Cardiac septum (tissue), 1 donor: ENCODE measurements at regions not wholly inside any gene's neighbourhood (a gene's known extent, or its start where the extent isn't known, plus 50 kb on each side); places are given as distances from the start of the nearest gene placed in this dataset.

Experiments used
- DNase-seq: peaks from one replicate; pipeline ENCODE4 v3.0.0-alpha.2; 2020; ENCODE audit warnings: low spot score
- intact Hi-C: fragments of 100-400 bp; cut with DNase I; formaldehyde crosslinking; loops from one replicate; pipeline ENCODE4 v1.14.0; 2022
- donor health status: DM: no; HTN: no; CAD: no.

DNA sequence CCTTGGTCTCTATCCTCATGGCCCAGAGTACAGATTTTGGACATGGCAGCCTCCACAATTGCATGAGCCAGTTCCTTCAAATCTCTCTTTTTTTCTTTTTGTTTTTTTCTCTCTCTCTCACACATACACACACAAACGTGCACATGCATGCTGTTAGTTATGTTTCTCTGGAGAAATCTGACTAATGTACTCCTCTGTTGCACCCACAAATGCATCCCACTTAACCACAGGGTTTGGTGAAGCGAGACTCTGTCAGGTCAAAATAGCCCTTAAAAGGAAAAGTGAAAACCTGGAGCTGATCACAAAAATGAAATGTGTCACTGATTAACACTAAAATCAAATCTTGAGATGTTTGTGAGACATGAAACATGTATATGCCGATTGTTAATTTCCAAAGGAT is 374.6 kb upstream of the ARGLU1 start:
- DNase-seq = no peak
- intact Hi-C loops = no loop called here

DNA sequence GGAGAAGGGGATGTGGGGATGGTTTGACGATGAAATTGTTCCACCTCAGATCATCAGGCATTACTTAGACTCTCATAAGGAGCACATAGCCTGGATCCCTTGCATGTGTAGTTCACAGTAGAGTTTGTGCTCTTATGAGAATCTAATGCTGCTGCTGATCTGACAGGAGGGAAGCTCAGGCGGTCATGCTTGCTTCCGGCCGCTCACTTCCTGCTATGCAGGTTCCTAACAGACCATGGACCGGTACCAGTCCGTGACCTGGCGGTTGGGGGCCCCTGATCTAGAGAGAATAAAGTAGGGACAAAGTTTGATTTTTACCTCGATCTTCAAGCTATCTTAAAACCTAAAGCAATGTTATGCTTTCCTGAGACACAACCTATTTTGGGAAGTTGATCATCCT is 373.8 kb upstream of the ARGLU1 start:
- no peak for DNase-seq
- intact Hi-C loops = no loop called here

DNA sequence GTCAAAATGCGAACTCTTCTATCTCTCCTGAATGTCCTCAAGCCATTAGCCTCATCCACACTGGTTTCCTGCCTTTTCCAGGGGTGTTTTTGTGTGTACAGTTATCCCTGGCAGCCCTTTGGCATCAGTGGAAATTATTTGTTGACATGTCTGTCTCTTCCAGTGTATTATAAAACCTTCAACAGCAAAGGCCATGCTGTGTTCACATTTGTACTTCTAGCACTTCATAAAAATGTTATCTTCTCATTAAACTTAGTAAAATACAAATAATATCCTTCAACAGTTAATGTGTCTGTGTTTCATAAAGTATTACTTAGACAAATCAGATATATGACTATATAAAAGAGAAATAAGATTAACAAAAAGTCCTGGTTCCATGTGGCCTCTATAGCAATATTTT is 359.5 kb upstream of the ARGLU1 start:
- DNase-seq = no peak
- intact Hi-C loops = no loop called here

DNA sequence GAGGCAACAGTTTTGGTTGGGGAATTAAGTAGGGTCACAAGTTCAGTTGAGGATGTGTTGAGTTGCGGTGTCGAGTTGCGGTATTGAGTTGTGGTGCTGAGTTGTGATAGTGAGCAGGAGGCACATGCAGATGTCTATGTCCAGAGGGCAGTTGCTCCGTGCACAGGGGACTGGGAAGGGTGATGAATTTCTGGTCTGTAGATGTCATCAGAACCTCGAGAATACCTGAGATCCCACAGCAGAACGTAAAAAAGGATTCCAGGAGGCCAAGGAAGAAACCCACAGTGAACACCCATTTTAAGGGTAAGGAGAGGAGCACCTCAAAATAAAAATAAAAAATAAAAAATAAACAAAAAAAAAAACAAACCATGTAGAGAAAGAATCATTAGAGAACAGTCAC is 354.4 kb upstream of the ARGLU1 start:
- intact Hi-C loops = no loop called here
- no peak for DNase-seq

DNA sequence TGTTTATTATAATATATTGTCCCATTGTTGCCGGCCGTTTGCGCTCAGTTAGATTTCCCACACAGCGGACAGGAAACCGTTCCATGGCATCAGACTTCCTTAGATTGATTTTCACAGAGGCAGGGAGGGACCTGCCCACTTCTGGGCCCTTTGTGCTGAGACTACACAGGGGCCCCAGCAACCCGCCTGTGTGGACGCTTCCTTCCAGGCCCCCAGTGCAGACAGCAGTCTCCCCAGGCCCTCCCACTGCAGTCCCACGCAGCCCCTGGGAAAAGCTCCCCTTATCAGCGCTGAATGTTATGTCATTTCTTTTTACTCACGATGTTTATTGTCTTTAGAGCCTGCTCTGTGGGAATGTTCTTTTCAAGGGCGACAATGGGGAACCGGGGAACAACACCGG is 351.7 kb upstream of the ARGLU1 start:
- intact Hi-C loops = loop anchor here (2.0 to 10.0 kb wide), 6 partner anchors 162 to 385 kb away; partner anchors contain the start of genes ARGLU1 and EFNB2
- peak; percentile 86 for DNase-seq

DNA sequence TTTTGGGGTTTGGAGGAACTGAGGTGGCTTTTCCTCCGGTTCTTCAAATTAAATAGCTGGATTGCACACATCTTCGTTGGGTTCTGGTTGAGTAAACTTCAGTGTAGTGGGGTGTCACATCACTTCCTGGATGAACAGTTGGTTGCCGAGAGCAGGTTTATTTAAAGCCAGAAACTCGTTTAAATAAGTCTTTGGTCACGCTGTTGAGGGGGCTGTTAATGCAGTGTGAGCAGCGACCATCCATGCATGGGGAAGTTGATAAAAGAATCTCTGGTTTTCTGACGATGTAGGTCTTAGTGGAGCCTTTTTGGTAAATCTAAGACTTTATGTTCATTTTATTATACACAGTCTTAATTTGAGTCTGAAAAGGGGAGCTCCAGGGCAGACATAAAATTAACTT is 351.2 kb upstream of the ARGLU1 start:
- no peak for DNase-seq
- intact Hi-C loops = loop anchor here (2.0 to 10.0 kb wide), 6 partner anchors 162 to 384 kb away; partner anchors contain the start of genes ARGLU1 and EFNB2

DNA sequence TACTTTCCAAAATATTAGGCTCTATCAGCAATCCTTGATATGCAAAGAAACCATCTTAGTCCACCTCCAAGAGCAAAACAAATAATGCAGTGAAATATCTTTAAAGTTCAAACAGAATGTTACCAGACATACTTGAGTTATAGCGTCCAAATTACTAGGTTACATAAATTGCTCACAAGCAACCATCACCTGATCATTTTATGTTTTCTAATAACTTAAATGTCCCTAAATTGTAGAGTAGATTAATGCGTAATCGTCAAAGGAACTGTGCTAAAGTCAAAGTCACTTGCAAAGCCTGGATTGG is 350.6 kb upstream of the ARGLU1 start:
- intact Hi-C loops = loop anchor here (2.0 to 10.0 kb wide), 6 partner anchors 161 to 384 kb away; partner anchors contain the start of genes ARGLU1 and EFNB2
- DNase-seq = no peak

DNA sequence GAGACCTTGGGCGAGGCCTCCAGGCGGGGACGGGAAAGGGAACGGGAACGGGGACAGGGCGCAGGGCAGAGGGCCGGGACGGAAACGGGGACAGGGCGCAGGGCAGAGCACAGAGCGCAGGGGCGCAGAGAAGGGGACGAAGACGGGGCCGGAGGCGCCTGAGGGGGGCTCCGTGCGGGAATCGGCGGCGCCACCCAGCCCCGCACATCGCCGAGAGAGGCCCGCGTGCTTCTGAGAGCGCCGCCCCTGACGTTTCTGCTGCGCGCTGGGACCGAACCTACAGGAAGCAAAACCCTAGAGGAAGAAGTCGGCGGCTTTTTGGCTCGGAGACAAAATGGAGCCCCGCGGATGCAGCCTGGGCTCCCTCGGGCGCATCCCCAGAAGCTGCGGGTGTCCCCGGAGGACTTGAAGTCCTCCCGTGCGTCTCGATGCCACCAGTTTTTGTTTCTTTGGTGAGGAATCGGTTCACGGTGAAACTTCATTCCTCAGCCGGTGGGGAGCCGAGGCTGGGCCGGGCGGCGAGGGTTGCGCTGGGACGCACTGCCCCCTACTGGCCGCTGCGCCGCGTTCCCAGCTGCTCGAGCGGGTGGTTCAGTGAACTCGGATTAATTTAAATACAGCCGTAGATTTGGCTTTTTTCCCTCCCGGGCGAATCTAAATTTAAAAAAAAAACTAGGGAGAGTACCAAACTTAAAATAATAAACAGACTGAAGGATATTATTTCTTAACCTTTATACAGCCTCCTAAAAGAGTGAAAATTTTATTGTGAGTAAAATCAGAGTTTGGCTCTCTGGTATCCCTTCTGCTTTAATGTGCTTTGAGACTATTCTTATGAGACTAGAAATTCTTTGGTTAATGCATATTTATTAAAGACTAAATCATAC is 350.0 kb upstream of the ARGLU1 start:
- intact Hi-C loops = loop anchor here (2.0 to 10.0 kb wide), 6 partner anchors 161 to 383 kb away; partner anchors contain the start of genes ARGLU1 and EFNB2
- peak; percentile 91 for DNase-seq

DNA sequence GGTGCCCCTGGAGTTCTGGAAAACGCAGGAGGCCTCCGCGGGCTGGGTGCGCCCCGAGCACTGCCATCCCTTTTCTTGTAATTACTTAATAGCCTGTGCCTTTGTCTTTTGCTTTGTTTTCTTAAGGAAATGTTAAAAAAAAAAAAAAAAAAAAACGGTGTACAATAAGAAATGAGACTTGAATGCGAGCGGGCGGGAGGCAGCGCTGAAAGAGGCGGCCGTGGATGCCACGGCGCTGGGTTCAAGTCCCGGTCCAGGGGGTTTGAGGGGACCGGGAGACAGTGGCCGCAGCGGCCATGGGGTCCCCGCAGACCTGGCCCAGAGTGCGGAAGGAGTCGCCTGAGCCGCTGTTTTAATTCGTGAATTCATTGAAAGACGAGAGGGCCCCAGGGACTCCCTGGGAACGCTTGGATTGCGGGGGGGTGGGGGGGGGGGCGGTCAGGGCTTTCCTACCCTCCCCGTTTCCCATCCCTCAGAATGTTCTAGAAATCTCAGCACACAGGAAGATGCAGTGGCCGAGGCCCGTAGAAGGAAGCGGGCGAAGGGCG is 349.2 kb upstream of the ARGLU1 start:
- DNase-seq = no peak
- intact Hi-C loops = loop anchor here (5.0 to 10.0 kb wide), 4 partner anchors 160 to 352 kb away; partner anchors contain the start of gene ARGLU1

DNA sequence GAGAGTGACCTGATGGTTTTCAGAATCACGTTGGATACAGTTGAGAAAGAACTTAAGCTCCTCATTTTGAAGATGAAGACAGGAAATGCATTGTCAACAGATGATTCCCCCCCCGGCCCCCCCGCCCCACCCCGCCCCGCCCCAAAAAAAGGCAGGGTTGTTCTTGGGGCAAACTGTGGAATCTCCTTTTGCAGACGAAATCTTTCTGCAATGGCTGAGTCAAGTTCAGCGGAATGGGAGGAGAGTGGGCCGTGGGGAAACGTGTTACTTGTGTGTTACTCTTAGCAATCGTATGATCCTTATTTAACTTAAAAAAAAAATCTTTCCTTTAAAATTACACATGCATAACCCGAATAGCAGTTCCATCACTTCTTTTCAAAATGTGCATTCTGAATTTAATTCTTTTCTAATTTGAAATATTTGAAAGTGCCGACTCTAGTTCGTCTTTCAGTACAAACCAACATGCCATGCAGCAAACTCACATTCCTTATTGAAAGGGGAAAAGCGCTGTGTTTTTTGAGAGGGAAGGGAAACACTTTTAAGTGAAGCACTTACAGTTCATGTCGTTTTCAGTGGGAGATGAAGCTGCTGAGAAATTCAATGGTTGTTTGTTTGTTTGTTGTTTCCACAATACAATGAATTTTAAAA is 348.5 kb upstream of the ARGLU1 start:
- intact Hi-C loops = loop anchor here (5.0 to 10.0 kb wide), 4 partner anchors 159 to 352 kb away; partner anchors contain the start of gene ARGLU1
- no peak for DNase-seq

DNA sequence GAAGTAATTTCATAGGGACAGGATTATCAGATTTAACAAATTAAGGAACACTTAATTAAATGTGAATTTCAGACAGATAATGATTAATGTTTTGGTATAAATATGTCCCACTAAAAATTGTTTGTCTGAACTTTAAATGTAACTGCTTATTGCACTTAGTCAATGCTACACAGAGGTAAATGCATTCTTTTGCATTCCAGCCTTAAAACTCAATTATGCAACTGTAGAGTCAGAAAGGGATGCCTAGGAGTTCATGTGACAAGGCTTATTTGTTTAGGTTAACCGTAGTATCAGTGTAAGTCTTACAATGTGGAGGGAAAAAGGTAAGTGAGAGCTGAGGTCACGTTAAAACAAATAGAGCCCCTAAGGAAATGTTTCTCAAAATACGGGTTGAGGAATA is 347.2 kb upstream of the ARGLU1 start:
- DNase-seq = no peak
- intact Hi-C loops = loop anchor here (5.0 to 10.0 kb wide), 4 partner anchors 158 to 350 kb away; partner anchors contain the start of gene ARGLU1

DNA sequence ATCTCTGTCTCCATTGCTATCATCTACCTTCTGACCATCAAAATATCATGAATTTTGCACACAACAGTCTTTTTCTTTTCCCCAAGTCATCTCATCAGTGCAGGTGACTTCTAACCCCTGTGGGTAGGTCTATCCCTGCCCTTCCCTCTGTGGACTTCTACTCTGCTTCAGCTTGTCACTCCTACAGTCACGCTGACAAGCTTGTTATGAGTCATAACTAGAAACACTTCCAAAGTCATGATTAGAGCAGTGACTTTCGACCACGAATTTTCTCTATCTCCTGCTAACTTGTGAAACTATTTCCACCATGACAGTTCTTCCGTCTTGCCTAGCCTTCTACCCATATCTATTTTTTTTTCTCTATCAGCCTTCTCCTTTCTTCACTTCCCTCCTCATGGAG is 343.7 kb upstream of the ARGLU1 start:
- intact Hi-C loops = loop anchor here (5.0 to 10.0 kb wide), 3 partner anchors 39 to 347 kb away; partner anchors contain the start of gene ARGLU1
- DNase-seq = no peak

DNA sequence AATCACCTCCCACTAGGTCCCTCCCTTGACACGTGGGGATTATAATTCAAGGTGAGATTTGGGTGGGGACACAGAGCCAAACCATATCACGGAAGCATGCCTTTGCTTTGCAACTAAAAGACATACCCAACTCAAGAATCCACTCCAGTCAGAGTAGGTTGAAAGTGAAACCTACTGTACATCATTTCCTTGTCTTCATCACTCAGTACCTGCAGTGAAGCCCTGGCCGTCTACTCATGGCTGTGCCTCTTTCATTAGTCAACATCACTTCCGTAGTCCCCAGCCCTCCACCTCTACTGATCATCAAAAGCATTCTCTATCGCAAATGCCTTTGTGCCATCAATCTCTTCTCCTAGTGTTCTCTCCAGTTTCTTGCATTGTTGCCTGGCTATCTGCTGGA is 343.1 kb upstream of the ARGLU1 start:
- intact Hi-C loops = loop anchor here (5.0 to 10.0 kb wide), 3 partner anchors 39 to 346 kb away; partner anchors contain the start of gene ARGLU1
- DNase-seq = no peak

DNA sequence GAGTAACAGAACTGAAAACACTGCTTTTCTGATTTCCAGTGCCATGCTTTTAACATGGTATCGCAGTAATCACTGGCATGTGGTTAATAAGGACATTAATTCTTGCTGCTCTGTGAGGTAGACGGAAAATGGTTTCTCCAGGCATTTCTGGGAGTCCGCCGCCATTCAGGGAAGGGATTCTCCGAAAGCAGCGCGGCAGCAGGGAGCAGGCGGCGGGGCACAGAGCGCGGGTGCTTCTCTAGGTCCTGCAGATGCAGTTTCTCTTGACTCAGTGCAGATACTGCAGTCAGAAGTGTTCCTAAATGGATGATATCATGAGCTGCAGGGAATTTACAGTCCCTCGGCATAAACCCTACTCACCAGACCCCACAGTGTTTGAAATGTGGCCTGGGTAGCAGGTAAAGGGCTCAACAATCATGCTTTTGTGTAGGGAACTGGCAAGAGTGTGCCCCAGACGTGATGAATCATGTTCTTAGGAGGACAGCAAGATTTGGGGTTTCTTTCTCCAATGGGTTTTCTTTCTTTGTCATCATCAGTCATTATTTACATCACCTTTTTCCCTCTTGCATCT is 338.6 kb upstream of the ARGLU1 start:
- no peak for DNase-seq
- intact Hi-C loops = no loop called here

DNA sequence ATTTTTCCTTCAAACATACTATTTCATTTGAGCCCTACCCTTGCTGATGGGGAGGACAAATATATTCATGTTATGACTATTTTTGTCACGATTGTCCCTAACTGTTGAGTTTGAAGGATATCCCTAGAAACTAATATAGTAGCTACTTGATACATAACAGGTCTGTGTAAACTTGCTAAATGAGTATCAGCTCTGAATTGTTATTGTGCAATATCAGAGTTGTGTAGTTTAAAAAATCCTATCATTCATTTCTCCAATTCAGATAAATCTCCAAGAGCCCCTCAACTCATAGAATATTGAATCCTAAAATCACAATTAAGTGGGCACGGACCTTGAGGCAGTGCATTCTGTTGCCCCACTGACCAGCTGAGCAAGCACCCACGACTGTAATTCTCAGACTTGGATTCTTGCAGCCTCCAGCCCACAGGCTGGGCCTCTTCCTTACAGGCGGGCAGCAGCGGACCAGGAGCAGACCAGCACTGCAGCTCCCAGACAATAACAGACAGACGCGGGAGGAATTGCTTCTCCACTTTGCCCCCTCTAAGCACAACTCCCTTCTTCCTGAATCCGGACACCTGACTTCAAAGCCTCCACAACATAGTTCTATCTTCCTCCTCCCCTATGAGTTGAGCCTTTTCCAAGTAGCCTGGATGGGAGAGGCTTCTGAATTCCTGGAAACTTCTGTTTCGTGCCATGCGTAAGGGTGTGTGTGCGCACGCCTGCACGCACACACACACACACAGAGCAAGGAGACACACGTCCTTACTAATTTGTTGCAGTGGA is 337.6 kb upstream of the ARGLU1 start:
- intact Hi-C loops = no loop called here

DNA sequence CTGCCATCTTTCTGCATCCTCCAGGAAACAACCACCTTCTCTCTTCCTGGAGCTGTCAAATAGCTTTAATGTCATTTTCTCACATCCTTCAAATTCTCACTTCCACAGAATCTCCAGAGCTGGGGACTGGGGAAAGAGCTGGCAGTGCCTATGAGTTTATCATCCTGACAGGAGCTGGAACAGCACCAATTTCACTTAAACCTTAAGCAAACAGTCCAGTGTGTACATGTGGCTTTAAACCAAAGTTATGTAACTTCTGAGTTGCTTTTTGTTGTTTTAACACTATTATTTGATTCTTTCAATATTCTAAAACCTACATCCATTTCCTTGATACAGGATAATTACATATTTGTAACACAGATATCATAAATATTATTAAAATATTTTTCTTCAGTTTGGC is 331.5 kb upstream of the ARGLU1 start:
- intact Hi-C loops = no loop called here
- DNase-seq = no peak

More for the DNA sequence above, 337.6 kb upstream of the ARGLU1 start:
- DNase-seq = no peak

DNA sequence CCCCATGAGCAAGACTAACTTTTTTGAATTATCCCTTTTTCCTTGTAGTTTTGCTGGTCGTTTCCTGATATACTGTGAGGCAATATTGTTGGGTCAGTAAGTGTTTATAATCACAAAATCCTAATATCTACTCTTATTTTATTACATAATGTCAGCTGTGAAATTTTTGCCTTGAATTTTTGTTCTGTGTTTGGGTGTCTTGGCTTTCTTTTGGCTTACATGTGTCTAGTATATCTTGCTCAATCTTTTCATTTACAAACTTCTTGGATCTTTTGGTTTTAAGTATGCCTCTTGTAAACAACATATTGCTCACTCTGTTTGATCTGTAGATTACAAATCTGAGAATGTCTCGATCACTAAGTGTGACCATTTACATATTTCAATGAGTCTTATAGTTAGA is 330.3 kb upstream of the ARGLU1 start:
- no peak for DNase-seq
- intact Hi-C loops = no loop called here

DNA sequence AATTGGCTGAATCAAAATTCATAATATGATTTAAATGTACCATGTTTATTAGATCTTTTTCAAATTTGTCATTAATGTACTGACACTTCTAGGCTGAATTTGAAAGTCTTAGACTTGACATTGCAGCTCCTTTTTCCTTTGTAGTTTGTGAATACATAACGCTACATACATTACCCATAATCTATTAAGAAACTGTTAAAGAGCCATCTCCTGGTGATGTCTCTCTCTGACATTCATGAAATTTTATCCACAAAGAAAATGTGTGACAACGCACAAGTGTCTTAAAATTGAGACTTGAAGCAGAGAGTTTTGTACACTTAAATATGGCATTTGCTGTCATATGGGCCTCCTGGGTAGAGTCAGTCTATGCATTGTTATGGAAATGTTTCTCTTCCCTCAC is 320.2 kb upstream of the ARGLU1 start:
- no peak for DNase-seq
- intact Hi-C loops = no loop called here

DNA sequence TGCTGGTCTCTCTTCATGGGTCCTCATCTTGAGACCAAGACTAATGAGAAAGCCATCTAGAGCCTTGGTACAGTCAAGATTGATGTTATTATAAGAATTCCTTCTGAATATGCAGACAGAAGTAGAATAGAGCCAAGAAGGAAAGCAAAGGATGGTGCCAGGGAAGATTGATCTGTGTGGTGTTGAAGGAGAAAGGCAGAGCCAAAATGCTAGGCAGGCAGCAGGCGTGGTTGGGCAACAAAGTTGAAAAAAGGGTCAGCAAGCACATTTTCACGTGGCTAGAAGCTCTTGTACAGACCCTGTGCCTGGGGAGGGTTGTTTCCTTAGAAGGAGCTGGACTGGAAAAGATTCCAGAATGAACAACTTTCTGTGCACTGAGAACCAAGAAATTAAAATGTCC is 319.7 kb upstream of the ARGLU1 start:
- intact Hi-C loops = no loop called here

More for the DNA sequence above, 319.7 kb upstream of the ARGLU1 start:
- no peak for DNase-seq
